ENCODE measurements at regions not wholly inside any gene's neighbourhood (a gene's known extent, or its start where the extent isn't known, plus 50 kb on each side); places are given as distances from the start of the nearest gene placed in this dataset.

DNA sequence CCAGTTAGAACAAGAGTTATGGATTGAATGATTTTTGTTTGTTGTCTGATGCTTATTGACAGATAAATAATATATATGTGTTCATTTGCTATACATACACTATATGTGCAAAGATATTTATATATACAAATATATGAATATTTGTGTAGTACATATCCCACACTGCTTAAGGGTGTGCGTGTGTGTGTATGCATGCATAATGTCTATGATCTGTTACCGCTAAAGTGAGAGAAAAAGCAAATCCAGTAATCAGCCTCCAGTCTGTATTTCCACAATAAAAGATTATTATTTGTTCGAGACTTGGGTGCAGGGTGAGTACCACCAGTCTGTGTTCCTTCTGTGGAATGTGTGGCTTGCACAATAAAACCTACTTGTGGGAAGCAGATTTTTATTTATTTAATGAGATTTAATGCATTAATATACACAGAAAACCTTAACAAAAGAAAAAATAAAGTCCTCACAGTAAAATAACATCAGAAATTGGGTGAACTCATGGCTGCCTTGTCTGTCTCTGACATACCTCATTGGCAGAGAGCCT lies 366.0 kb upstream of the TBL1XR1 start:
- no peak for TF ChIP-seq POLR2A (IDR thresholded peaks at IDR 0.05; ENCODE audit: low read depth, low read length)
- no peak for TF ChIP-seq POLR2AphosphoS5 (IDR thresholded peaks at IDR 0.05; ENCODE audit: low read depth, low read length)
- TF ChIP-seq TAF1 (IDR thresholded peaks at IDR 0.05; ENCODE audit: borderline replicate concordance, low read depth, low read length): no peak
